Right lobe of liver (tissue), 6 donors: ENCODE measurements at regions not wholly inside any gene's neighbourhood (a gene's known extent, or its start where the extent isn't known, plus 50 kb on each side); places are given as distances from the start of the nearest gene placed in this dataset.
"Not testable (repeated sequence)": the region's sequence is repeated elsewhere in the genome, so short reads cannot be mapped to it uniquely, and the experiment has no call there.

Experiments used
- ATAC-seq, 4 donors: fragments of 200-7000 bp; cut with Tn5 transposase; one replicate each; pipeline ENCODE4 v1.9.1; 2020; ENCODE audit warnings: mild to moderate bottlenecking in 4 of 4, moderate library complexity in 4 of 4
- DNase-seq, 3 donors: peaks; one replicate each; pipeline ENCODE4 v3.0.0-alpha.2; 2020
- H3K27ac ChIP-seq, 3 donors: fragments of 200-600 bp; one replicate each; pipeline ENCODE4 v1.8.0; 2022
- H3K27me3 ChIP-seq, 2 donors: fragments of 200-600 bp; one replicate each; pipeline ENCODE4 v1.8.0; 2022
- H3K36me3 ChIP-seq, 4 donors: fragments of 200-600 bp; sonication (generic) in 1 of 4; one replicate each; pipeline versions ENCODE4 v1.5.1 to v1.8.0; 2017 to 2022; ENCODE audit warnings: control low read depth in 1 of 4
- H3K4me1 ChIP-seq, 4 donors: fragments of 200-600 bp; sonication (generic) in 1 of 4; one replicate each; pipeline versions ENCODE4 v1.5.1 to v1.8.0; 2017 to 2022; ENCODE audit warnings: control low read depth in 1 of 4
- H3K4me3 ChIP-seq, 3 donors: fragments of 200-600 bp; one replicate each; pipeline ENCODE4 v1.8.0; 2022
- H3K9me3 ChIP-seq, 4 donors: fragments of 200-600 bp; sonication (generic) in 1 of 4; one replicate each; pipeline versions ENCODE4 v1.5.1 to v1.8.0; 2017 to 2022; ENCODE audit warnings: control low read depth in 1 of 4
- CTCF ChIP-seq, 4 donors: fragments of 200-600 bp in 3 of 4; fragments of 450-650 bp in 1 of 4; IDR thresholded peaks; one replicate each; pipeline versions ENCODE4 v1.5.1 to v1.8.0; 2016 to 2022; ENCODE audit warnings: antibody characterized with exemption in 4 of 4, mild to moderate bottlenecking in 2 of 4
- POLR2A ChIP-seq: fragments of 450-650 bp; IDR thresholded peaks from one replicate; pipeline ENCODE4 v1.6.1; 2017; ENCODE audit warnings: antibody characterized with exemption, mild to moderate bottlenecking
- WGBS: methylation state at CpG from one replicate; pipeline ENCODE4 v1.1.6; 2018; ENCODE audit warnings: low coverage, low lambda C conversion rate; ENCODE audit not compliant: insufficient coverage; ENCODE audit errors: missing lambda C conversion rate; 5-methylcytosine and 5-hydroxymethylcytosine counted together
- intact Hi-C, 2 donors: fragments of 100-400 bp; cut with DNase I; formaldehyde crosslinking; loops; one replicate each; pipeline versions ENCODE4 v1.11.2 to v1.14.1; 2022
- donor health status: DM: no; HTN: yes; CAD: no.
- donor health status: DM: no; HTN: no; CAD: no.
- donor health status: DM: no; HTN: no; CAD: no.
- donor health status: DM: no; HTN: yes; CAD: no.
- donor health status: DM: no; HTN: yes; CAD: no.

GRCh38 chr13:53285896-53286430 is 257.4 kb downstream of the OLFM4 start:
- Histone ChIP-seq H3K36me3 (no peaks in the 10 kb centered on the region), H3K27me3 (no peaks in the 10 kb centered on the region), H3K4me1 (no peaks in the 10 kb centered on the region), H3K9me3 (no peaks in the 10 kb centered on the region), H3K27ac (no peak overlapping the region), H3K4me3 (no peak overlapping the region)
- ATAC-seq = no peak
- TF ChIP-seq CTCF (IDR thresholded peaks at IDR 0.05) (no peak), POLR2A (no peak)
- 56% methylated on average over 7 of the region's 7 CpGs for WGBS
- intact Hi-C loops = no loop called here
- no peak for DNase-seq

GRCh38 chr13:53298396-53298795 is 269.8 kb downstream of the OLFM4 start:
- DNase-seq (no peak), ATAC-seq (no peak)
- no peaks in the 10 kb centered on the region for H3K36me3 ChIP-seq
- WGBS = 22% methylated on average over 1 of the region's 1 CpG
- no peak overlapping the region for H3K27ac ChIP-seq
- H3K27me3 ChIP-seq = no peaks in the 10 kb centered on the region
- H3K4me3 ChIP-seq = no peak overlapping the region
- no peaks in the 10 kb centered on the region for H3K4me1 ChIP-seq
- TF ChIP-seq POLR2A = no peak
- no peaks in the 10 kb centered on the region for H3K9me3 ChIP-seq
- intact Hi-C loops = no loop called here

GRCh38 chr13:53301449-53301848 is 272.8 kb downstream of the OLFM4 start:
- Histone ChIP-seq H3K9me3 (no peaks in the 10 kb centered on the region), H3K36me3 (no peaks in the 10 kb centered on the region), H3K27me3 (no peaks in the 10 kb centered on the region), H3K4me1 (no peaks in the 10 kb centered on the region), H3K4me3 (no peak overlapping the region), H3K27ac (no peak overlapping the region)
- WGBS = 11% methylated on average over 3 of the region's 3 CpGs
- intact Hi-C loops = no loop called here
- TF ChIP-seq CTCF (IDR thresholded peaks at IDR 0.05) (no peak), POLR2A (no peak)
- ATAC-seq = no peak
- DNase-seq = no peak

GRCh38 chr13:53305419-53305818 is 276.8 kb downstream of the OLFM4 start:
- ATAC-seq, H3K27ac ChIP-seq, H3K36me3 ChIP-seq, H3K4me3 ChIP-seq, intact Hi-C loops, H3K9me3 ChIP-seq, DNase-seq, H3K4me1 ChIP-seq, H3K27me3 ChIP-seq: not testable (repeated sequence)
- 64% methylated on average over 1 of the region's 1 CpG for WGBS

- TF ChIP-seq CTCF (IDR thresholded peaks at IDR 0.05) (no peak), POLR2A (no peak)
- 62% methylated on average over 4 of the region's 4 CpGs for WGBS
- intact Hi-C loops = no loop called here
Observed at GRCh38 chr13:53310786-53311185, 282.2 kb downstream of the OLFM4 start.

GRCh38 chr13:53311561-53311960 is 282.9 kb downstream of the OLFM4 start:
- no peak for ATAC-seq
- intact Hi-C loops = no loop called here
- WGBS = 0% methylated on average over 1 of the region's 1 CpG

More at GRCh38 chr13:53310786-53311185, 282.2 kb downstream of the OLFM4 start:
- Histone ChIP-seq H3K9me3 (no peaks in the 10 kb centered on the region), H3K4me3 (no peak overlapping the region), H3K27me3 (no peaks in the 10 kb centered on the region), H3K27ac (no peak overlapping the region), H3K4me1 (no peaks in the 10 kb centered on the region), H3K36me3 (no peaks in the 10 kb centered on the region)
- ATAC-seq (no peak), DNase-seq (no peak)

More at GRCh38 chr13:53311561-53311960, 282.9 kb downstream of the OLFM4 start:
- Histone ChIP-seq H3K4me1 (no peaks in the 10 kb centered on the region), H3K9me3 (no peaks in the 10 kb centered on the region), H3K27me3 (no peaks in the 10 kb centered on the region), H3K36me3 (no peaks in the 10 kb centered on the region), H3K27ac (no peak overlapping the region), H3K4me3 (no peak overlapping the region)
- TF ChIP-seq CTCF (IDR thresholded peaks at IDR 0.05) (no peak), POLR2A (no peak)
- DNase-seq = no peak
